Ishikawa (cell line): ENCODE measurements at regions not wholly inside any gene's neighbourhood (a gene's known extent, or its start where the extent isn't known, plus 50 kb on each side); places are given as distances from the start of the nearest gene placed in this dataset.

ENCODE experiments used
- CEBPB ChIP-seq: IDR thresholded peaks from 2 replicates; pipeline ENCODE4 v1.6.1; 2012
- CREB1 ChIP-seq: IDR thresholded peaks from 2 replicates; pipeline ENCODE4 v1.6.1; 2012; ENCODE audit warnings: low read depth
- EGR1 ChIP-seq: IDR thresholded peaks from 2 replicates; pipeline ENCODE4 v1.6.1; 2012
- EP300 ChIP-seq: IDR thresholded peaks from 2 replicates; pipeline ENCODE4 v1.6.1; 2012; ENCODE audit warnings: borderline replicate concordance
- FOXM1 ChIP-seq: IDR thresholded peaks from 2 replicates; pipeline ENCODE4 v1.6.1; 2012; ENCODE audit warnings: low read depth, borderline replicate concordance
- MAX ChIP-seq: IDR thresholded peaks from 2 replicates; pipeline ENCODE4 v1.6.1; 2012
- NFIC ChIP-seq: IDR thresholded peaks from 2 replicates; pipeline ENCODE4 v1.6.1; 2012
- RAD21 ChIP-seq: IDR thresholded peaks from 2 replicates; pipeline ENCODE4 v1.6.1; 2012; ENCODE audit warnings: low read depth
- REST ChIP-seq: IDR thresholded peaks from 2 replicates; pipeline ENCODE4 v1.6.1; 2012; ENCODE audit warnings: low read depth, mild to moderate bottlenecking
- TAF1 ChIP-seq: IDR thresholded peaks from 2 replicates; pipeline ENCODE4 v1.6.1; 2012; ENCODE audit warnings: low read depth, mild to moderate bottlenecking
- TCF12 ChIP-seq: IDR thresholded peaks from 2 replicates; pipeline ENCODE4 v1.6.1; 2012; ENCODE audit warnings: low read depth
- TEAD4 ChIP-seq: IDR thresholded peaks from 2 replicates; pipeline ENCODE4 v1.6.1; 2012
- YY1 ChIP-seq: IDR thresholded peaks from 2 replicates; pipeline ENCODE4 v1.6.1; 2012; ENCODE audit warnings: low read depth
- ZBTB7A ChIP-seq: IDR thresholded peaks from 2 replicates; pipeline ENCODE4 v1.6.1; 2012; ENCODE audit warnings: low read depth
- TF ChIP-seq, protein P1 (sequence below): IDR thresholded peaks from 2 replicates; pipeline ENCODE4 v1.6.1; 2012

- TF ChIP-seq TEAD4 (peak; percentile 5; the same call in 1 of the 2 replicates), TCF12 (no peak)
- TF ChIP-seq, protein P1, sequence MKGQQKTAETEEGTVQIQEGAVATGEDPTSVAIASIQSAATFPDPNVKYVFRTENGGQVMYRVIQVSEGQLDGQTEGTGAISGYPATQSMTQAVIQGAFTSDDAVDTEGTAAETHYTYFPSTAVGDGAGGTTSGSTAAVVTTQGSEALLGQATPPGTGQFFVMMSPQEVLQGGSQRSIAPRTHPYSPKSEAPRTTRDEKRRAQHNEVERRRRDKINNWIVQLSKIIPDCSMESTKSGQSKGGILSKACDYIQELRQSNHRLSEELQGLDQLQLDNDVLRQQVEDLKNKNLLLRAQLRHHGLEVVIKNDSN = no peak
Observed at GRCh38 chr9:107755246-107755645, 265.7 kb upstream of the KLF4 start.

DNA sequence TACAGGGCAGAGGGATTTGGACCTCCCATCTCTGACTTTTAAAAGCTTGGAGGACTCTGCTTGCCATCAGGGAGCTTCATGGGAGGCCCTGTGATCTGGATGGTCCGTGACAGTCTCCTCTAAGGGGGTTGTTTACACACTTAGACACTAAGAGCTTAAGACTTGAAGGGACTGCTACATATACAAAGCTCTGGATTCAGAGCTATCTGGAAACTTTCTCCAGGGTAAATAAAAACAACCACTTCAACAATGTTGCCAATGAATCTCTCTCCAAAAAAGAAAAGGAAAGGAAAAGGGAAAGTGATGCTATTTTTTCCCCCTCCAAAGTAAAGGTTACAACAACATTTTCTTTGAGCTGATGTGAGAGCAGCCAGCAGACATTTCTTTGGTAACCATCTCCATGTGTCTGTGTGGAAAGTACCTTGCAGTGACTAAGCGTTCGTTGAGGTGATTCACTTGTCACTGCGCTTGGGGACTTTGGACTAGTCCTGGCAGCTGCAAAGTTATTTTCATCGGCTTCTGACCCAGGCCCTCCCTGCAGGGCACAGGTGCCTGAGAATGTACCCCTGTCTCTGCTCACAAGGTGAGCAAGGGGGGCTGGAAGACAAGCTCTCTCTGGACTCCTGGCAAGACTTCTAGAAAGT lies 262.1 kb upstream of the KLF4 start:
- TF ChIP-seq MAX (no peak), TEAD4 (no peak), ZBTB7A (no peak), YY1 (no peak), TAF1 (no peak), CREB1 (no peak), REST (no peak), TCF12 (no peak), EGR1 (no peak), RAD21 (no peak), NFIC (no peak), CEBPB (no peak), EP300 (no peak), FOXM1 (no peak)
- TF ChIP-seq, protein P1 = no peak

- TF ChIP-seq CEBPB (no peak), EP300 (no peak), FOXM1 (no peak), RAD21 (no peak), NFIC (no peak)
Observed at GRCh38 chr9:107750741-107751566, 261.4 kb upstream of the KLF4 start.

- TF ChIP-seq, protein P1 = peak; percentile 70
- TF ChIP-seq MAX = peak; percentile 54; the same call in 1 of the 2 replicates
- TF ChIP-seq EP300 = no peak
- TF ChIP-seq CEBPB = peak; percentile 85
- no peak for TF ChIP-seq TEAD4
- TF ChIP-seq CREB1 = no peak
- 0 out of 2 replicates have a peak, but pooled peaks have one; percentile 42 for TF ChIP-seq EGR1
- TF ChIP-seq NFIC = no peak
- no peak for TF ChIP-seq ZBTB7A
- TF ChIP-seq FOXM1 = no peak
- no peak for TF ChIP-seq YY1
- TF ChIP-seq TCF12 = no peak
- TF ChIP-seq REST = no peak
- TF ChIP-seq TAF1 = no peak
- TF ChIP-seq RAD21 = no peak
Observed at GRCh38 chr9:107749787-107750444, 260.3 kb upstream of the KLF4 start.

GRCh38 chr9:107744873-107745272 lies 255.3 kb upstream of the KLF4 start:
- no peak for TF ChIP-seq EP300
